Colonic mucosa (tissue), 4 donors: ENCODE measurements at regions not wholly inside any gene's neighbourhood (a gene's known extent, or its start where the extent isn't known, plus 50 kb on each side); places are given as distances from the start of the nearest gene placed in this dataset.

ENCODE experiments used
- DNase-seq: peaks from one replicate; pipeline ENCODE4 v3.0.0-alpha.2; 2020
- H3K27ac ChIP-seq: fragments of 200-600 bp; one replicate; pipeline ENCODE4 v1.8.0; 2021
- H3K27me3 ChIP-seq: fragments of 200-600 bp; one replicate; pipeline ENCODE4 v1.8.0; 2021
- H3K36me3 ChIP-seq: fragments of 200-600 bp; one replicate; pipeline ENCODE4 v1.8.0; 2021
- H3K4me1 ChIP-seq: fragments of 200-600 bp; one replicate; pipeline ENCODE4 v1.8.0; 2021; ENCODE audit warnings: mild to moderate bottlenecking
- H3K4me3 ChIP-seq: fragments of 200-600 bp; one replicate; pipeline ENCODE4 v1.8.0; 2021
- H3K9ac ChIP-seq, 2 donors: one replicate each; pipeline ENCODE4 v1.7.0; 2013; ENCODE audit warnings: control low read depth in 2 of 2, low read depth in 2 of 2, low read length in 2 of 2
- H3K9me3 ChIP-seq: fragments of 200-600 bp; one replicate; pipeline ENCODE4 v1.8.0; 2021
- intact Hi-C: fragments of 100-400 bp; cut with DNase I; formaldehyde crosslinking; loops from one replicate; pipeline ENCODE4 v1.14.1; 2022
- TF ChIP-seq, protein P1 (sequence below): fragments of 200-600 bp; IDR thresholded peaks from one replicate; pipeline ENCODE4 v1.8.0; 2022; ENCODE audit warnings: antibody characterized with exemption, mild to moderate bottlenecking
- donor health status: healthy.
- donor health status: DM: no; HTN: no; CAD: no.
- donor health status: DM: no; HTN: no; CAD: no.

DNA sequence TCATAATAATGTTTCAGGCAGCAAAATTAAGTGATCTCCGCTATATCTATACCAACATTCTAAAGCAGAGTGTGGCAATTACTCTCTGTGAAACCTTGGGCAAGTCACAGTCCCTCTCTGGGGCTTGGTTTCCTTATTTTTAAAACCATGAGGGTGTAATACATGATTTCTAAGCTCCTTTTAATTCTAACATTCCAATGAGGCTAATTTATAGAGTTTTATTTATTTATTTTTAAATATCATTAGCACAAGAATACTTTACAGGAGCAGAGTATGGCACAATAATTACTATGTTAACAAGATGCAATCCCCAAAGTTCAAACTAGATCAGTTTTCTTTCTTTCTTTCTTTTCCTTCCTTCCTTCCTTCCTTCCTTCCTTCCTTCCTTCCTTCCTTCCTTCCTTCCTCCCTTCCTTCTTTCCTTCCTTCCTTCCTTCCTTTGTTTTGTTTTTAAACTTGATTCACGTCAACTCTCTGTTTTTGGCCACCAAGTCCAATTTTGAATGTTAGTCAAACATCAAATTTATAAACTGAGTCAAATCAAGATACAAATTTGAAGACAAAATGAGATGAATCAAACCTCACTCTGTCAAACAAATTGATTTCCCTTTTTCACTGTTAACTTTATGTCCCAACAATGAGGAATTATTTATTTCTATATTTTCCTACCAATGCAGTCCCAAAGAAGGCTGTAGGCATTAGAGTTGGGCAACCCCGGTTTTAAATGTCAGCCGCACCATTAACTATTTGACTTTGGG, 50.2 kb upstream of the GPR174 start:
- Histone ChIP-seq H3K36me3 (no peaks in the 10 kb centered on the region), H3K4me3 (no peak overlapping the region), H3K27ac (no peak overlapping the region), H3K9ac (no peak overlapping the region), H3K9me3 (no peaks in the 10 kb centered on the region), H3K27me3 (no peaks in the 10 kb centered on the region), H3K4me1 (no peaks in the 10 kb centered on the region)
- TF ChIP-seq, protein P1, sequence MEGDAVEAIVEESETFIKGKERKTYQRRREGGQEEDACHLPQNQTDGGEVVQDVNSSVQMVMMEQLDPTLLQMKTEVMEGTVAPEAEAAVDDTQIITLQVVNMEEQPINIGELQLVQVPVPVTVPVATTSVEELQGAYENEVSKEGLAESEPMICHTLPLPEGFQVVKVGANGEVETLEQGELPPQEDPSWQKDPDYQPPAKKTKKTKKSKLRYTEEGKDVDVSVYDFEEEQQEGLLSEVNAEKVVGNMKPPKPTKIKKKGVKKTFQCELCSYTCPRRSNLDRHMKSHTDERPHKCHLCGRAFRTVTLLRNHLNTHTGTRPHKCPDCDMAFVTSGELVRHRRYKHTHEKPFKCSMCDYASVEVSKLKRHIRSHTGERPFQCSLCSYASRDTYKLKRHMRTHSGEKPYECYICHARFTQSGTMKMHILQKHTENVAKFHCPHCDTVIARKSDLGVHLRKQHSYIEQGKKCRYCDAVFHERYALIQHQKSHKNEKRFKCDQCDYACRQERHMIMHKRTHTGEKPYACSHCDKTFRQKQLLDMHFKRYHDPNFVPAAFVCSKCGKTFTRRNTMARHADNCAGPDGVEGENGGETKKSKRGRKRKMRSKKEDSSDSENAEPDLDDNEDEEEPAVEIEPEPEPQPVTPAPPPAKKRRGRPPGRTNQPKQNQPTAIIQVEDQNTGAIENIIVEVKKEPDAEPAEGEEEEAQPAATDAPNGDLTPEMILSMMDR = no peak
- intact Hi-C loops = no loop called here
- no peak for DNase-seq
